ENCODE measurements at regions not wholly inside any gene's neighbourhood (a gene's known extent, or its start where the extent isn't known, plus 50 kb on each side); places are given as distances from the start of the nearest gene placed in this dataset.

- no peak overlapping the region for H3K9ac ChIP-seq (ENCODE audit: control insufficient read depth, extremely low read depth, insufficient read depth, low read length)
- no peak for FAIRE-seq
- no peak overlapping the region for H3K27ac ChIP-seq (ENCODE audit: control insufficient read depth, insufficient read depth, low read length)
- H3K4me2 ChIP-seq (ENCODE audit: control insufficient read depth, extremely low read depth, insufficient read depth, low read depth, low read length): no peak overlapping the region
- no peak overlapping the region for H2AFZ ChIP-seq (ENCODE audit: control insufficient read depth, low read length)
- no peaks in the 10 kb centered on the region for H3K4me1 ChIP-seq (ENCODE audit: control insufficient read depth, extremely low read depth, insufficient read depth, low read length)
- H3K36me3 ChIP-seq (ENCODE audit: control insufficient read depth in 2 of 2, extremely low read depth in 1 of 2, insufficient read depth in 2 of 2, low read length in 2 of 2): no peaks in the 10 kb centered on the region
- no peaks in the 10 kb centered on the region for H3K9me3 ChIP-seq (ENCODE audit: control insufficient read depth, low read depth, low read length)
- no peaks in the 10 kb centered on the region for H3K79me2 ChIP-seq (ENCODE audit: control insufficient read depth, insufficient read depth, low read length)
- no peak for TF ChIP-seq EZH2 (IDR thresholded peaks at IDR 0.05; ENCODE audit: low read length)
- TF ChIP-seq, protein P1, sequence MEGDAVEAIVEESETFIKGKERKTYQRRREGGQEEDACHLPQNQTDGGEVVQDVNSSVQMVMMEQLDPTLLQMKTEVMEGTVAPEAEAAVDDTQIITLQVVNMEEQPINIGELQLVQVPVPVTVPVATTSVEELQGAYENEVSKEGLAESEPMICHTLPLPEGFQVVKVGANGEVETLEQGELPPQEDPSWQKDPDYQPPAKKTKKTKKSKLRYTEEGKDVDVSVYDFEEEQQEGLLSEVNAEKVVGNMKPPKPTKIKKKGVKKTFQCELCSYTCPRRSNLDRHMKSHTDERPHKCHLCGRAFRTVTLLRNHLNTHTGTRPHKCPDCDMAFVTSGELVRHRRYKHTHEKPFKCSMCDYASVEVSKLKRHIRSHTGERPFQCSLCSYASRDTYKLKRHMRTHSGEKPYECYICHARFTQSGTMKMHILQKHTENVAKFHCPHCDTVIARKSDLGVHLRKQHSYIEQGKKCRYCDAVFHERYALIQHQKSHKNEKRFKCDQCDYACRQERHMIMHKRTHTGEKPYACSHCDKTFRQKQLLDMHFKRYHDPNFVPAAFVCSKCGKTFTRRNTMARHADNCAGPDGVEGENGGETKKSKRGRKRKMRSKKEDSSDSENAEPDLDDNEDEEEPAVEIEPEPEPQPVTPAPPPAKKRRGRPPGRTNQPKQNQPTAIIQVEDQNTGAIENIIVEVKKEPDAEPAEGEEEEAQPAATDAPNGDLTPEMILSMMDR (optimal IDR thresholded peaks at IDR 0.05 in 1 of 3, IDR thresholded peaks at IDR 0.05 in 1 of 3, conservative IDR thresholded peaks at IDR 0.05 in 1 of 3; ENCODE audit: extremely low read depth in 1 of 3, insufficient read depth in 2 of 3, low read length in 3 of 3): no peak
- H4K20me1 ChIP-seq (ENCODE audit: control insufficient read depth, extremely low read depth, insufficient read depth, low read length): no peaks in the 10 kb centered on the region
- no peaks in the 10 kb centered on the region for H3K27me3 ChIP-seq (ENCODE audit: control insufficient read depth, extremely low read depth, insufficient read depth, low read length)
- no peaks in the 10 kb centered on the region for H3K9me1 ChIP-seq (ENCODE audit: control insufficient read depth, extremely low read depth, insufficient read depth, low read length)
- H3K4me3 ChIP-seq (ENCODE audit: control insufficient read depth in 2 of 3, extremely low read depth in 1 of 3, insufficient read depth in 2 of 3, low read depth in 1 of 3, low read length in 3 of 3): no peak overlapping the region
- dilution Hi-C loops (cut with MboI; ENCODE audit: extremely low pct_ligation_motif_present, low sequenced_read_pairs): no loop called here
- DNase-seq (ENCODE audit: low read depth, low spot score): no peak
Observed at GRCh38 chr17:52827526-52827925, 669.0 kb upstream of the CA10 start.

DNA sequence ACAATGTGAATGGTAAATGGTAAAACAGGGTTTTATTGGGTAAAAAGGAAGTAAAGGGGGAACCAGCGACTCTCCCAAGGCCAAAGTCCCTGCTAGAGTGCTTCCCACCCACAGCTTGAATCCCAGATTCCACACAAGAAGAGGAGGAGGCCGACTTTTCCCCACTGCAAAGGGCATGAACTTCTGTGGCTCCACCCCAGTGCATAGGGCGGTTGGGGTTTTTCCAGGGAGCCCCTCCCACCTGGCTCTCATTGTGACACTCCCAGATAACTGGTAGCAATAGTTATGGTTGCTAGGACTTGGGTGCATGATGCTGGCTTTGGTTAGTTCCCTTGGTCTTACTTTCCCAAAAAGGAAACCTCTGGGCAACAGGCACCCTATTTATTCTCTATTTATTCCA, 666.0 kb upstream of the CA10 start:
- no peak for FAIRE-seq
- dilution Hi-C loops (cut with MboI; ENCODE audit: extremely low pct_ligation_motif_present, low sequenced_read_pairs): no loop called here

More for the DNA sequence above, 666.0 kb upstream of the CA10 start:
- no peaks in the 10 kb centered on the region for H3K27me3 ChIP-seq (ENCODE audit: control insufficient read depth, extremely low read depth, insufficient read depth, low read length)
- H3K9me3 ChIP-seq (ENCODE audit: control insufficient read depth, low read depth, low read length): no peaks in the 10 kb centered on the region
- TF ChIP-seq, protein P1 (optimal IDR thresholded peaks at IDR 0.05 in 1 of 3, IDR thresholded peaks at IDR 0.05 in 1 of 3, conservative IDR thresholded peaks at IDR 0.05 in 1 of 3; ENCODE audit: extremely low read depth in 1 of 3, insufficient read depth in 2 of 3, low read length in 3 of 3): no peak
- TF ChIP-seq EZH2 (IDR thresholded peaks at IDR 0.05; ENCODE audit: low read length): no peak
- H3K9ac ChIP-seq (ENCODE audit: control insufficient read depth, extremely low read depth, insufficient read depth, low read length): no peak overlapping the region
- no peak overlapping the region for H2AFZ ChIP-seq (ENCODE audit: control insufficient read depth, low read length)
- no peaks in the 10 kb centered on the region for H4K20me1 ChIP-seq (ENCODE audit: control insufficient read depth, extremely low read depth, insufficient read depth, low read length)
- H3K4me2 ChIP-seq (ENCODE audit: control insufficient read depth, extremely low read depth, insufficient read depth, low read depth, low read length): no peak overlapping the region
- DNase-seq (ENCODE audit: low read depth, low spot score): no peak
- H3K4me1 ChIP-seq (ENCODE audit: control insufficient read depth, extremely low read depth, insufficient read depth, low read length): no peaks in the 10 kb centered on the region
- no peak overlapping the region for H3K4me3 ChIP-seq (ENCODE audit: control insufficient read depth in 2 of 3, extremely low read depth in 1 of 3, insufficient read depth in 2 of 3, low read depth in 1 of 3, low read length in 3 of 3)
- H3K9me1 ChIP-seq (ENCODE audit: control insufficient read depth, extremely low read depth, insufficient read depth, low read length): no peaks in the 10 kb centered on the region
- no peaks in the 10 kb centered on the region for H3K36me3 ChIP-seq (ENCODE audit: control insufficient read depth in 2 of 2, extremely low read depth in 1 of 2, insufficient read depth in 2 of 2, low read length in 2 of 2)
- no peaks in the 10 kb centered on the region for H3K79me2 ChIP-seq (ENCODE audit: control insufficient read depth, insufficient read depth, low read length)
- no peak overlapping the region for H3K27ac ChIP-seq (ENCODE audit: control insufficient read depth, insufficient read depth, low read length)
